GM19025 (cell line): ENCODE measurements at regions not wholly inside any gene's neighbourhood (a gene's known extent, or its start where the extent isn't known, plus 50 kb on each side); places are given as distances from the start of the nearest gene placed in this dataset.

Experiments used
- ATAC-seq: cut with Tn5 transposase; IDR thresholded peaks from one replicate; pipeline ENCODE4 v1.9.1; 2021; ENCODE audit warnings: mild to moderate bottlenecking, low read depth, moderate library complexity; ENCODE audit not compliant: unreplicated experiment

DNA sequence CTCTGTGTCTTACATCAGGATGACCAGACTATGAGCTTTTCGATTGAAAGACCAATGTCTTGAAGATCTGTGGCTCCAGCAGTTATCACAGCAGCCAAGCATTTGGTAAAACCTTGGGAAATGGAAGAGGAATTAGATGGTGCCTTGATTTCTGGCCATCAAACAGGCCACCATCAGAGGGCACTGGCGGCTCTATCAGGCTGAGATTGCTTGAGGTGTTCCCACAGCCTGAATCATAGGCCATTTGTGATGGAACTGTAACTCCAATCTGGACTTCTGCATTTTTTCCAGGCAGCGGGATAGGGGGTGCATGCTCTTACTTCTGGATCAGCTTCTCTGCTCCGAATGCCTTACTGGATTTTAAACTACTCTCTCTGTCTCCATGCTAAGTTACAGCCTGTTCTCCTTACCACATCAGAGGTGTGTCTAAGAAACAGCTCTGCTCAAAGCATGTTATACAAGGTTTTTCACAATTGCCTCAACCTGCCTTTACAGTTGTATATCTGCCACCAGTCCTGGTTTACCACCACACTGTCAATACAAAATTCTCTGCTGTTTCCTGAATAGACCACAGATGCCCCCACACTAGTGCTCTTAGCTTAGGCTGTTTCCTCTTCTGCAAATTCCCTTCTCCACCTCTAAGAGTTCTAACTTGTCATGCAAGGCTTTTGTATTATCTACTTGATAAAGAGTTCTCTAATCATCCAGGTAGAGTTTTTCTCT, 180.9 kb downstream of the PTGER3 start:
- ATAC-seq, result no peak

DNA sequence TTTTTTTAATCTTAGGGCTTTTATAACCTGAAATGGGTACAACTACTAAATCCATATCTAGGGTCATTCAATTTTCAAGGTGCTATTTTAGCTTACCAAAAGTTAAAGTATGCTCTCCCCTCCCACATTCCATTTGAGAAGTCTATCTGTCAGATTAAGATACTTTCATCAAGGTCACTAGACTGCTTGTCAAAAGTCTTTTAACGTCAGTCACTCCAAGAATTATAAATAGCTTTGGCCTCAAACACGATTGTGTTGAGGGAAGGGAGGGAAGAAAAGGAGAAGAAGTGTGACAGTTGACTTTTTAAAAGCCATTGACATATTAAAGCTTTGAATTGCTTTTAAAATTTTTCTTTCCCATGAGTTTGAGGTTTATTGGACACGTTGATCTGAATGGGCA, 175.8 kb downstream of the PTGER3 start:
- no peak for ATAC-seq

- ATAC-seq, result no peak
Measured at GRCh38 chr1:70874063-70874462, 173.6 kb downstream of the PTGER3 start.

- ATAC-seq, result no peak
Measured at GRCh38 chr1:70874818-70875217, 172.8 kb downstream of the PTGER3 start.

GRCh38 chr1:70877343-70877742, 170.3 kb downstream of the PTGER3 start:
- no peak for ATAC-seq

GRCh38 chr1:70887936-70888335, 159.7 kb downstream of the PTGER3 start:
- ATAC-seq, result no peak

DNA sequence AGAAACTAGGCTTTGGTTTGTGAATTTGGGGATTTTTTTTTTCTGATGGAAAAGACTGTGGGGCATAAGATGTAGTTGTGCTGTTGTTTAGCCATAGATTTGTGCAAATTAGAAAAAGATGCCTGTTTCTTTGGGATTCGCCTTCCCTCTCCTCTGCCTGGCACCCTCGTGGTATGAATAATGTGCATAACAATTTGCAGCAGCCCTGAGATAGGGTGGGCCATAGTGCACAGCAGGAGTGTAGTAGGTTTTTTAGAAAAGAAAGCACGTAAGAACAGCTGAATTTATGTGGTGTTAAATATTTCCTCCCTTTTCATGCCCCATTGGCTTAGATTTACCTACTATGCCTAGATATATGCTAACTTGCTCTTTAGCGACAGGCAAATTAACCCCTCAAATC, 158.9 kb downstream of the PTGER3 start:
- ATAC-seq, result no peak

DNA sequence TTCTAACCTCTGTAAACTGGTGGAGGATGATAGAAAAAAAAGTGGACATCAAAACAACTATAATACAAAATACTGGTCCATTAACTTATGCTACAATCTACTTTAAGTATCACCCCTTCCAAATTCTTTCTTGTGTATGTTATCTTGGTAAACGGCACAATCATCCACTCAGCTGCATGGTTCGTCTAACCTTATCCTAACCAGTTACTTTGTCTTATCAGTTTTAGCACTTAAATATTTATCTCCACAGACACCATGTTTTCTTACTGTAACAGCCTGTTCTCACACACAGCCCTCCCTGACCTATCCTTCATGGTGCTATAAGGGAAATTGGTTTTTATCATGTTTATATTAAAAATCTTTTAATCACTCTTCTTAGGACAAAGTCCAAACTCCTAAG, 157.2 kb downstream of the PTGER3 start:
- ATAC-seq, result no peak

GRCh38 chr1:70891051-70891843, 156.4 kb downstream of the PTGER3 start:
- ATAC-seq, result no peak

GRCh38 chr1:70892140-70892539, 155.5 kb downstream of the PTGER3 start:
- no peak for ATAC-seq

GRCh38 chr1:70892930-70893329, 154.7 kb downstream of the PTGER3 start:
- no peak for ATAC-seq

DNA sequence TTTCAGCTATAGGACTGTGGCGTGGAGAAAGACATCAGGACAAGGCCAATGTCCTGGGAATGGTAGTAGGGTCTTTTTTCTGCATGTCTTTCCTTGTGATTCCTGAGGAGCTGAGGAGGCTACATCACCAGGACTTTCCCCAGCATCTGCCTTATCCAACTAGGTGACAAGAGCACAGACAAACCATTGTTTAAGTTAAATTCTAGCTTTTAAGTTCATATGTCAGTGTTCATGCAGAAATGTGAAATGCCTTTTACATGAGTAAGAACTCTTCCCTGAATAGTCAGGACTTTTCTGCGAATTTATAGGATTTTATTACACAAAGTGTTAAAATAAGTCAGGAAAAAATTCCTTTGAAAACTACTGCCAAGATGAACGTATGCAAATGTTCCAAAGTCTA, 154.2 kb downstream of the PTGER3 start:
- ATAC-seq, result no peak

- ATAC-seq, result no peak
Measured at GRCh38 chr1:70895531-70895930, 152.1 kb downstream of the PTGER3 start.

DNA sequence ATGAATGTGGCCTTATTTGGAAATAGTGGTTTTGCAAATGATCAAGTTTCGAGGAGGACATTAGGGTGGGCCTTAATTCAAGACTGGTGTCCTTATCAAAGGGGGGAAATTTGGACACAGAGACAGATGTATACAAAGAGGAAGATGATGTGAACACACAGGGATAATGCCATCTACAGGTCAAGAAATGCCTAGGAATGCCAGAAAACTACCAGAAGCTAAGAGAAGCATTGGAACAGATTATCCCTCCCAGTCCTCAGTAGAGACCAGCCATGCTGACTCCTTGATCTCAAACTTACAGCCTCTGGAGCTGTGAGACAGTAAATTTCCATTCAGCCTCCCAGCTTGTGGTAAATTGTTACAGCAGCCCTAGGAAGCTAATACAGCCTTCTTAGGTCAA, 151.4 kb downstream of the PTGER3 start:
- no peak for ATAC-seq

DNA sequence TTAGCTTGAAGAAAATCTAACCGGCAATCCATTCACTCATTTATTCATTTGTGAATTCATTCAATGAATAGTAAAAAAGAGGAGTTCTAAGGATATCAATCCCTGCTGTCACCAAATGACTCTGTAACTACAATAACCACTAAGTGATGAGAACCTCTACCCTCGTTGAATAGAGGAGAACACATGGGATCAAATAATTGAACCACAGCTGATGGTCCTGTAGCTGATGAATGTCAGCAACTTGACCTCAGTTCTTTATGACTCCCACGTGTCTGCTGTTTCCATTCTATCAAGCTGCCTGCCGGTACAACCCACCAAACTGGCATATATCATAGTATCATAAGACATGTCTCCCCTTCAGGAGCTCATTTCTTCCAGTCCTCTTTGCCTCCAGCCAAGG, 150.3 kb downstream of the PTGER3 start:
- ATAC-seq, result no peak

DNA sequence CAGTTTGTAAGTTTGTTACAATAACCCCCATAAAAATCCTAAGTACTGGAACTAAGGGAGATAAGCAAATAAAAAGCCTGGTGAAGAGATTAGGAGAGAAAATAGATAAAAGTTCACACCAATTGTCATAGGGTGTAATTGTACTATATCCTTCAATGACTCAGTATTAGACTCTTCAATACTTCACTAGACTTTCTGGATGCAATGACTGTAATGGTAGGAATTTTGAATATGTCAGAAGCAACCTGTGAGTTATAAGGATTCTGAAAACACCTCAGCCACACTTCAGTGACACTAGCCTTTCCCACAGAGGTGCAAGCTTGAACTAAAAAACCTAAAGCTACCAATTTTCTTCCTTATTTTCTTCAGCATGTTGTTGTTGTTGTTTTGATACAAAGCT, 147.9 kb downstream of the PTGER3 start:
- no peak for ATAC-seq

GRCh38 chr1:70902211-70902610, 145.4 kb downstream of the PTGER3 start:
- ATAC-seq, result no peak

DNA sequence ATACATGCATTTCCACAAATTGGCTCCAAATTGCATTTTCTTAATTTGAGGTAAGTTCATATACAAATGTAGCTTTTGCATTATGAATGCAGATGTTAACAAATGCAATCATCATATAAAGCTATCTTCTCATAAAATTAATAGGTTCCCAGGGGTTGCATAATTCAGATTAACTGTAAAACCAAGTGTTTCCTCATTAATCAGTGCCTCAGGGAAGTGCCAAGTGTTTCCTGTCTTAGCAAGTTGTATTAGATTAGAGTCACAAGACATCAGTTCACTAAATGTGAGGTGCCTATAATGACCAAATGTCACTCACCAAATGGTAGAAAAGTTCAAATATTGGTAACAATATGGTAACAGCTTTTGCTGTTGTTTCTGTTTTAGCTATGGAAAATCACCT, 140.8 kb downstream of the PTGER3 start:
- ATAC-seq, result no peak

DNA sequence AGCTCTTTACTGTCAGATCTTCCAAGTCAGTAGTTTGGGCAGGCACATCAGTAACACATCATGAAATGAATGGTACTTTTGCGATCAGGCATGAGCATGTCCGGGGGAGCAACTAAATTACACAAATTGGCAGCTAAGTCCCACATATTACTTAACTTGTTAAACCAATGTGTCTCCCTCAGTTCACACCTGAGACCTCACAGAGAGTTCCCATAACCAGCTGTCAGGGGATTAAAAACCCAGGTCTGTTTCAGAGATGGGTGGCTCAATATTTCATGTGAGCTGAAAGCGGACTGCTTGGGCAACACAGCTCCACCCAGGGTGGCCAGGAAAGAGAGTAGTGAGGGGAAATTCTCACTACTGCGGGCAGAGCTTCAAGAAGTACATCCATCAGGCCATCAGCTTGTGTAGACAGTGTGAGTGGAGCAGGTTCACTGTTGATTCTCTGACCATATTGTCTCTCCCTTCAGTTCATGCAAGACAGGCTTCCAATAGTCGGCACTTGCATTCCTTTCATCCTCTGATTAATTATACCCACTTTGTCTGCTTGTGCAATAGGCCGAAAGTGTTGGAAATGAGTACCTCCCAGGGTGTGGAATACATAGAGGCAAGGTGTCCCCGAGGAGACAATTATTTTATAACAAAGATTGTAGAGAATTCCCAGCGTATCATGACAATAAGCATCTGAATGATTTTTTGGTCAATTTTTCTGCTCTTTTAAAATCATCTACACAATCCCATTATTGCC, 139.9 kb downstream of the PTGER3 start:
- no peak for ATAC-seq

GRCh38 chr1:70909262-70909822, 138.3 kb downstream of the PTGER3 start:
- ATAC-seq, result no peak

DNA sequence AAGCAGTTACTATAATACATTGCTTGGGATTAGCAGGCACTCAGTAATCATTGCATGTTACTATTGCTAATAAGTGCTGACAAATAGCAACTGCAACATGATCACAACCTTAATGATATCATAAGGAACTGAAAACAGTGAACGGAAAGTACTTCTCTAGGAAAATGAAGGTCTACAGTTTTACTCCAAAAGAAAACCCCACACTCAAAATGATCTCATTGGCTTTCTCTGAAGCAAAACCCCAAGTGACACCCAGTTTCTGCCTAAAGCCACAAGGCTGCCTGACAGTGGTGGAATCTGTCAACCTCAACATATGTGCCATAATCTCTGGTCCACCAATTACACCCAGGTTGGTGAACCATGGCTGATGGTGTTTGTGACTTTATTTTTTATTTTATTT, 137.6 kb downstream of the PTGER3 start:
- peak; percentile 48 for ATAC-seq
